Stimulated activated naive B cell treated with anti-CD40 and anti-IgM and Interleukin-4, amounts not matched to agents 10 μg/mL and 1 μg/mL and 100 μg/mL, for 72 hours (primary cell): ENCODE measurements at regions not wholly inside any gene's neighbourhood (a gene's known extent, or its start where the extent isn't known, plus 50 kb on each side); places are given as distances from the start of the nearest gene placed in this dataset.

Experiments
- ATAC-seq, 2 donors: fragments of 150-1000 bp; cut with Tn5 transposase; replicated peaks; 2 replicates each; pipeline ENCODE4 v1.10.0; 2021; ENCODE audit warnings: moderate library complexity in 1 of 2
- DNase-seq: peaks from one replicate; pipeline ENCODE4 v3.0.0; 2021
- H3K27ac Mint-ChIP-seq: one replicate; pipeline ENCODE4 v1.8.0; 2022; ENCODE audit warnings: mild to moderate bottlenecking, mixed read lengths
- H3K27me3 Mint-ChIP-seq, 2 donors: one replicate each; pipeline ENCODE4 v1.8.0; 2022; ENCODE audit warnings: mixed read lengths in 2 of 2
- H3K36me3 Mint-ChIP-seq, 2 donors: one replicate each; pipeline ENCODE4 v1.8.0; 2022; ENCODE audit warnings: mixed read lengths in 2 of 2, mild to moderate bottlenecking in 1 of 2
- H3K4me1 Mint-ChIP-seq, 2 donors: one replicate each; pipeline ENCODE4 v1.8.0; 2022; ENCODE audit warnings: mixed read lengths in 2 of 2, mild to moderate bottlenecking in 1 of 2
- H3K4me3 Mint-ChIP-seq, 2 donors: one replicate each; pipeline ENCODE4 v1.8.0; 2022; ENCODE audit warnings: mild to moderate bottlenecking in 2 of 2, mixed read lengths in 2 of 2, moderate library complexity in 1 of 2
- H3K9me3 Mint-ChIP-seq, 2 donors: one replicate each; pipeline ENCODE4 v1.8.0; 2022; ENCODE audit warnings: mixed read lengths in 2 of 2, mild to moderate bottlenecking in 1 of 2

DNA sequence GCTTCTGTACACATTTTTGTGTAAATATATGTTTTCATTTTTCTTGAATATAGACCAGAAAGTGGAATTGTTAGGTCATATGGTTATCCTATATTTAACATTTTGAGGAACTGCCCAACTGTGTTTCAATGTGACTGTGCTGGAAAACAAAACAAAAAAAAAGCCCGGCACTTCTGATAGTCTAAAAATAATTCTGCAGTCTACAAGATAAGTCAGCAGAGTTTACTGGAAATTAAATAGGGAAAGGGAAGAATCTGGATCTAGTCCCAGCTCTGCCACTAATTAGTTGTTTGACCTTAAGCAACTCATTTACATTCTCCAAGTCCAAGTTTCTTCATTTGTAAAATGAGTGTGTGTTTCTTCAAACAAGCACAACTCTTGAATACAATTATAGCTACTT lies 869.1 kb upstream of the B3GALT2 start:
- Mint-ChIP-seq H3K9me3 (peaks cover 4% of the 10 kb centered on the region in 2 donors), H3K36me3 (no peaks in the 10 kb centered on the region), H3K4me3 (no peak overlapping the region), H3K27me3 (no peaks in the 10 kb centered on the region), H3K4me1 (peaks cover 5 to 7% of the 10 kb centered on the region in 2 donors), H3K27ac (no peak overlapping the region)
- ATAC-seq (no peak), DNase-seq (no peak)

DNA sequence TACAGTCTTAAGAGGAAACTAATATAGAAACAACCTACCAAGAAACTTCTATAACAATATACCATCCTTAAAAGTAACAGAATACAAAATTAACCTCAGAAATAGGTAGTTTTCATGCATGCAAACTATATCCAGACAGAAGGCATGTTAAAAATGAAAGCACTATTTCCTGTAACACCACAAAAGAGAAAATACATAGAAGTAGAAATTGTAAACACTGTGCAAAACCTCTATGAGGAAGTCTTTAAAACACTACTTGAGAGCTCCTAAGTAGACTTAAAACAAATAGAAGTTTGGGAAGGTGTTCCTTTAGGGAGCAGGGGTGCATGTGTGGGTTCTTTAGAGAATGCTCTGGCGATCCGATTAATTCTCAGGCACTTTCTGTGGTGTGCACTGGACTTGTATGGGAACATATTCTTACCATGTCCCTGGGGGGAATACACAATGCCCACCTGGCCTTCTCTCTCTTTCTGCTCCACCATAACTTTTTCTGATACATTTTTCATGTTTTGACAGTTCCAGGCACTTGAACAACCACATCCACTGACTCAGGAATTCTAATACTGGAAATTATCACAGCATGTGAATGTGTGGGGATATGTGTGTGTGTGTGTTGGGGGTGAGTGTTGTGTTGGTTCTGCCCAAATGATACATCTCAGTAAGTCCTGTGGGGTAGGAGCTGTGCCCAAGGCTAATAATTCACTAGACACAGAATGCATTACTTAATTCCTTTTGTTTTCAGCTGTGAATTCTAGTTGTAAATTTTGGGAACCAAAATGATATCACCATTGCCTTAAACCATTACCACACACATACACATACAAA lies 866.3 kb upstream of the B3GALT2 start:
- no peak for ATAC-seq
- no peak overlapping the region for H3K4me3 Mint-ChIP-seq
- peaks cover 5 to 7% of the 10 kb centered on the region in 2 donors for H3K4me1 Mint-ChIP-seq
- H3K9me3 Mint-ChIP-seq = no peaks in the 10 kb centered on the region
- no peaks in the 10 kb centered on the region for H3K27me3 Mint-ChIP-seq
- no peak for DNase-seq
- no peak overlapping the region for H3K27ac Mint-ChIP-seq
- no peaks in the 10 kb centered on the region for H3K36me3 Mint-ChIP-seq

DNA sequence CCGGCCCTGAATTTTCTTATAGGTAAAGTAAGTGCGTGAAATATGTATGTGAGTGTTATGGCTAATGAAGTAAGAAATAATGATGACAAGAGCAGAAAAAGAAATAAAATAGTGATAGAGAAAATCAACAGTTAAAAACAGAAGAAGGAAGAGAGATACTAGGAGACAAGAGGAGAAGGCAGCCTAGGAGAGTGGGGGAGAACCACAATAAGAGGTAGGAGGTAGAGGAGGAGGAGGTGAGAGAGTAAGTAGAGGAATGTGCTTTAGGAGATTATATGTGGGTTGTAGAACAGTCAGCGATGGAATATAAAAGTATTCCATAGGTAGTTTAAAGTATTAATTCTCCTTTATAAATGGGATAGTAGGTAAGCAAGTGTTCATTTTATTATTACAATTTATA lies 861.5 kb upstream of the B3GALT2 start:
- Mint-ChIP-seq H3K27me3 (no peaks in the 10 kb centered on the region), H3K9me3 (no peaks in the 10 kb centered on the region), H3K4me3 (no peak overlapping the region), H3K4me1 (peaks cover 8 to 21% of the 10 kb centered on the region in 2 donors), H3K36me3 (no peaks in the 10 kb centered on the region), H3K27ac (no peak overlapping the region)
- DNase-seq (no peak), ATAC-seq (no peak)

DNA sequence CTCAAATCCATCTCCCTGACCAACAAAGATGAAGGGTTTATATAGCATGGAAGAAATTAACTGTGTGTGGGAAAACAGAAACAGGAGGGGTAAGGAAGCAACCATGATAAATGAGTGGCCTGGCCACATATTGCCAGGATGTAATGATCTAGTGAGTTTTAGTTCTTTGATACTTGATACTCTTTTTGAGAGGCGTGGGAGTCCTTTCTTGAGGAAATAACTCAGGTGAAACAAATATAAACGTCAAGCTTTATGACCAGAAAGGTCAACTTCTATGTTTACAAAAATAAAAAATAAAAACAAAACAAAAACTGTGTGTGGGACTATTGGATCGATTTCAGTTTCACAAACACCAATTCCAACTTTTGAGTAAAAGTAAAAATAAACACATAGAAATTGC lies 860.8 kb upstream of the B3GALT2 start:
- no peaks in the 10 kb centered on the region for H3K27me3 Mint-ChIP-seq
- no peak overlapping the region for H3K4me3 Mint-ChIP-seq
- DNase-seq = no peak
- no peak overlapping the region for H3K27ac Mint-ChIP-seq
- no peak for ATAC-seq
- H3K9me3 Mint-ChIP-seq = no peaks in the 10 kb centered on the region
- peaks cover 3 to 16% of the 10 kb centered on the region in 2 donors for H3K4me1 Mint-ChIP-seq
- H3K36me3 Mint-ChIP-seq = no peaks in the 10 kb centered on the region

DNA sequence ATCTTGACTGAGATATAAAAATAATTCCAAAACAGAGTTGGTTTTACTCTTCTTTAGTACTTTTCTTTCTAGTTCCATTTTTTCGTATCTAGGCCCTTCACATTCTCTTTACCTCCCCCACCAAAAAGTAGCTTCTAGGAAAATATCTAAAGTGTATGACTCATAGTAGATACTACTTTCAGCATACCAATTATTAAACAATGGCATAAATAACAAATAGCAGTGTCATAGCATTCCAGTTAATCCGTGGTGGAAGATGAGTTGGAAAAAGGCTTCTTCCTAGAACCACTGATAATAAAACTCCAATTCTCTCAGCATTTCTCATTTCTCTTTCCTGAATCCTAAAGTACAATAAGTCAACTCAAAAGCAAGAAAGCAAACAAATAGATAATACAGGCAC lies 859.0 kb upstream of the B3GALT2 start:
- Mint-ChIP-seq H3K27ac (no peak overlapping the region), H3K36me3 (no peaks in the 10 kb centered on the region), H3K27me3 (no peaks in the 10 kb centered on the region), H3K9me3 (no peaks in the 10 kb centered on the region), H3K4me1 (peaks cover 3 to 14% of the 10 kb centered on the region in 2 donors), H3K4me3 (no peak overlapping the region)
- ATAC-seq (no peak), DNase-seq (no peak)

DNA sequence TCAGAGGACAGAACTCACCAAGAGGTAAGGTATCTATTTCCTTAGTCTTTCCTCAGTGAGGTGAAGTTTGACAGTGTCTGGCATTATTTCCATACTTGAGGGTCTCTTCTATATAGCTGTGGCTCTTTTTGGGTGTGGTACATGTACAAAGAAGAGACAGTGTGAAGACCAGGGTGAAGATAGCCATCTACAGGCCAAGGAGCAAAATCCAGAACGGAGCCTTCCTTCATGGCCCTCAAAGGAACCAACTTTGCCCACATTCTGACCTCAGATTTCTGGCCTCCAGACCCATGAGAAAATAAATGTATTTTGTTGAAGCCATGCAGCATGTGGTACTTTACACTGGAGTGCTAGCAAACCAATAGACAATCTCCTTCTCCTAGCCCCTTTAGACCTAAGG lies 858.5 kb upstream of the B3GALT2 start:
- no peaks in the 10 kb centered on the region for H3K27me3 Mint-ChIP-seq
- ATAC-seq = no peak

DNA sequence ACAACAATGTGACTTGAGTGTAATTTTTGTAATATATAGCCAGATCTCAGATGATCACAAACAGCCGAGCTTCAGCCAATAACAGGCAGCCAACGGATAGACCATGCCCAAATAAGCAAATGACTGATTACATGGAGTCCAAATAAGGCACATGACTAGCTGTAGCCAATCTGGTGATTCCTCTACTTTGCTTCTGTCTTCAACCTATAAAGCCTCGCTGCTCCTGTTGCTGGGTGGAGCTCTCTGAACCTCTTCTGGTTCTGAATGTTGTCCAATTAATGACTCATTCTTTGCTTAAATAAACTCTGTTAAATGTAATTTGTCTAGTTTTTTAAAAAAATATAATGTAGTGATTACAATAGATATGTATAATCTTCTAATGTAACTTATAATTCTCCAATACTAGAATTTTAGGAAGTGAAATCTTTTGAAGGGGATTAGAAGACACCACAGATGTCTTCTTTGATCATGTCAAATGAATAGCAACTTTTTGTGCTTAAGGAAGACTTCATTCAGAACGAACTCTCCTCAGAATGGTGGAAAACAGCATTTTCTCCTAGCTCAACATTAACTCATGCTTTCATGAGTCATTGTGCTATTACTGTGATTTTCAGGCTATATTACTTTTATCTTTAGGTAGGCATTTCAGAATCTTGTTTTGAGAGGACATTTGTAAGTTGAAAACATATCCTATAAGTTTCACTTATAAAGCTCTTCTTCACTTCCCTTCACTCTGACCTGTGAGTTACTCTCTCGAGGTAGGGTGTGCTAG lies 857.8 kb upstream of the B3GALT2 start:
- Mint-ChIP-seq H3K4me1 (peaks cover 3 to 14% of the 10 kb centered on the region in 2 donors), H3K27me3 (no peaks in the 10 kb centered on the region), H3K27ac (no peak overlapping the region), H3K9me3 (no peaks in the 10 kb centered on the region), H3K4me3 (no peak overlapping the region), H3K36me3 (no peaks in the 10 kb centered on the region)
- no peak for DNase-seq
- ATAC-seq = no peak

More for the DNA sequence above, 858.5 kb upstream of the B3GALT2 start:
- H3K36me3 Mint-ChIP-seq = no peaks in the 10 kb centered on the region
- H3K4me1 Mint-ChIP-seq = peaks cover 3 to 14% of the 10 kb centered on the region in 2 donors
- H3K9me3 Mint-ChIP-seq = no peaks in the 10 kb centered on the region
- H3K4me3 Mint-ChIP-seq = no peak overlapping the region
- no peak for DNase-seq
- no peak overlapping the region for H3K27ac Mint-ChIP-seq

DNA sequence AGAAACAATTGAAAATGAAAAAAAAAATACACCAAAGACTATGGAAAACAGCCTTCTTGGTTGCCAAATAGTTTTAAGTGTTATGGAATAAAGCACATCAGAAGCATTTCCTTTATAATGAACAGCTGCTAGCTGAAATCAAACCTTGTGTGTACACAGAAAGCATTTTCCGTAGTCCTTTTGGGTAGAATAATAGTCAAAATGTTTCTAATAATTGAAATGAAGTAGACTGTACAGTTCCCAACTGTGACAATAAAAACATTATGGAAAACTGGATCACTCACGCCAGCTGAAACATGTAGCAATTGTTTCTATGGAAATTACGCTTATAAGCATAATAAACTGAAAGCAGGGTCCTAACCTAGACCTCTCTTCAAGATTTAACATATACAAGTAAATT lies 856.3 kb upstream of the B3GALT2 start:
- ATAC-seq (no peak), DNase-seq (no peak)
- Mint-ChIP-seq H3K27ac (no peak overlapping the region), H3K4me3 (no peak overlapping the region), H3K4me1 (peaks cover 3 to 14% of the 10 kb centered on the region in 2 donors), H3K27me3 (no peaks in the 10 kb centered on the region), H3K9me3 (no peaks in the 10 kb centered on the region), H3K36me3 (no peaks in the 10 kb centered on the region)

DNA sequence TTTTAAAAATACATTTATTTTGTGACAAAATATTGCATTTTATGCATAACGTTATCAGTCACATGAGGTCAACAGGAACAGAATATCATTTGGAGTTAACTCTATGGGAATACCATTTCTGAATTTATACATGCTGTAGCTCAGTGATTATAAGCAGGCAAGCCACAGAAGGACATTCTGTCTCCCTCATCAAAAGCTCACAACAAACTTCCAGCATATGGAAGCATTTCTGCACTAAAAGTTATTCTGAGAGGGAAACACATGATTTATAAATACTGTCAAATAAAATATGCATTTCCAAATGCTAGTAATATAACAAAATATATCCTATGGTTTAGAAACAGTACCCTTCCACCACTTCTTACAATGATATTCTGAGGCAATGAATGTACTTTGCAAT lies 854.1 kb upstream of the B3GALT2 start:
- H3K4me1 Mint-ChIP-seq = peaks cover 3 to 12% of the 10 kb centered on the region in 2 donors
- H3K36me3 Mint-ChIP-seq = no peaks in the 10 kb centered on the region
- H3K27me3 Mint-ChIP-seq = no peaks in the 10 kb centered on the region
- DNase-seq (no peak), ATAC-seq (no peak)
- no peak overlapping the region for H3K4me3 Mint-ChIP-seq
- peaks cover under 1 to 2% of the 10 kb centered on the region in 2 donors for H3K9me3 Mint-ChIP-seq
- no peak overlapping the region for H3K27ac Mint-ChIP-seq

DNA sequence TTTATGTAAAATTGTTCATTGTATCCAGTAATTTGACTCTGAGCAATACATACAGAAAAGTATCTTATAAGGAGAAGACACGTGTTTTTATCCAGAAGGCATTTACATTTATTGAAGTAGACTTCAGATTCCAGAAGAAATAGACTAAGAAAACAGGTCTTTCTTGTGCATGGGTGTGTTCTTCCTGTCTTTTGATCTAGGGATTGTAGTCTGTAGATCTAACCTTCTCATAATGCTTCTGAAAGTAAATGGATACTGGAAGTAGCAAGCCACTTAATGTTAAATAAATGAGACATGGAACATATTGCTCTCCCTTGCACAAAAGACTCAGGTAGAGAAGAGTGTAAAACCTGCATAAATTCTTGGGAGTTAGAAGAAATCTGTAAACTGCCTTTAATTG lies 853.2 kb upstream of the B3GALT2 start:
- peaks cover under 1 to 3% of the 10 kb centered on the region in 2 donors for H3K4me1 Mint-ChIP-seq
- peaks cover 5 to 7% of the 10 kb centered on the region in 2 donors for H3K9me3 Mint-ChIP-seq
- no peaks in the 10 kb centered on the region for H3K27me3 Mint-ChIP-seq
- H3K36me3 Mint-ChIP-seq = no peaks in the 10 kb centered on the region
- H3K4me3 Mint-ChIP-seq = no peak overlapping the region
- DNase-seq = no peak
- ATAC-seq = no peak
- no peak overlapping the region for H3K27ac Mint-ChIP-seq

DNA sequence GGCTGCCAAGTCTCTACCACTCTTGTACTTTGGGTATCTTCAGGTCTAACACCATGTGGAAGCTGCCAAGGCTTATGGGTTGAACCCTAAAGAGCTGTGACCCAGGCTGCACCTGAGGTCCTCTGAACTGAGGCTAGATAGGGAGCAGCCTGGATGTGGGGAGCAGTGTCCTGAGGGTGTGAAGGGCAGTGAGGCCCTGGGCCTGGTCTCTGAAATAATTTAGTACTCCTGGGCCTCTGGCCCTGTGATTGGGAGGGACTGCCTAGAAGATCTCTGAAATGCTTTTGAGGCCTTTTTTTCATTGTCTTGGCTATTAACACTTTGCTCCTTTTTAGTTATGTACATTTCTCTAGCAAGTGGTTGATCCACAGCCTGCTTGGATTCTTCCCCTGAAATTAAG lies 847.2 kb upstream of the B3GALT2 start:
- H3K36me3 Mint-ChIP-seq = peaks cover 0 to 4% of the 10 kb centered on the region in 2 donors
- no peak overlapping the region for H3K4me3 Mint-ChIP-seq
- ATAC-seq (no peak), DNase-seq (no peak)
- H3K9me3 Mint-ChIP-seq = peaks cover 20 to 21% of the 10 kb centered on the region in 2 donors
- no peak overlapping the region for H3K27ac Mint-ChIP-seq
- no peaks in the 10 kb centered on the region for H3K4me1 Mint-ChIP-seq
- H3K27me3 Mint-ChIP-seq = no peaks in the 10 kb centered on the region

DNA sequence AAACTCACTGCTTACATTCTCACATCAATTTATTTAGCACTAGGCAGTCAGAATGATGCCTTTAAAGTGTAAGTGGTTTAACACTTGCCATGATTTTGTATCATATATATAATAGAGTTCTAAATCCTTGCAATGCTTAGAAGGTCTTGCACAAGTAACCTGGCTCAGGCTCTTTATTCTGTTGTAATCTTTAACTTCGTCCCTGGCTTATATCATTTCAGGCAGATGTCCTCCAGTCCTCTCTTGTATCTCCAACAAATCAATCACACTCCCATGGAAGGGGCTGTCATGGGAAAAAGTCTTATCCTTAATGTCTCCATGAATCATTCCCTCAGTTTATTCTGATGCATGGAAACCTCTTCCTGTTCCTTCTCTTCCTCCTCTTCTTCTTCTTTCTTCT lies 841.6 kb upstream of the B3GALT2 start:
- H3K9me3 Mint-ChIP-seq = peaks cover 9% of the 10 kb centered on the region in 2 donors
- H3K27me3 Mint-ChIP-seq = peaks cover 7 to 9% of the 10 kb centered on the region in 2 donors
- no peak for DNase-seq
- no peak overlapping the region for H3K27ac Mint-ChIP-seq
- ATAC-seq = no peak
- no peaks in the 10 kb centered on the region for H3K4me1 Mint-ChIP-seq
- no peaks in the 10 kb centered on the region for H3K36me3 Mint-ChIP-seq
- H3K4me3 Mint-ChIP-seq = no peak overlapping the region

DNA sequence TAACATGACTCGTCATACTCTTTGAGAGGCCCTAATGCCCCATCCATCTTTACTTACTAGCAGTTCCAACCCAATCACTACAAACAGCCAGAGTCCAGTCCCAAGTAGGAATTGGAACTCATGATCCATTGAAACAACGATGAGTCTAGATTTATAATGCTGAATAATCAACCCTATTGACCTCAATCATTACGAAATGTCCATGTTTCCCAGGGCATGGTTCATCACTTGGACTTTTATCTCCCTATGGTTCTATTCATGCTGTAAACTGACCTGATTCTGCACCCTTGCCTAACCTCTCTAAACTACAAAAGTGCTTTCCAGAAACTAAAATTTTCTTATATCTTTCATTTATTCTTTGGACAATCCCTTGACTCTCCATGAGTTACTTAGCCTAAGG lies 840.0 kb upstream of the B3GALT2 start:
- no peak overlapping the region for H3K27ac Mint-ChIP-seq
- peaks cover 3 to 5% of the 10 kb centered on the region in 2 donors for H3K9me3 Mint-ChIP-seq
- peaks cover 7 to 9% of the 10 kb centered on the region in 2 donors for H3K27me3 Mint-ChIP-seq
- no peaks in the 10 kb centered on the region for H3K36me3 Mint-ChIP-seq
- H3K4me3 Mint-ChIP-seq = no peak overlapping the region
- ATAC-seq (no peak), DNase-seq (no peak)
- H3K4me1 Mint-ChIP-seq = no peaks in the 10 kb centered on the region

DNA sequence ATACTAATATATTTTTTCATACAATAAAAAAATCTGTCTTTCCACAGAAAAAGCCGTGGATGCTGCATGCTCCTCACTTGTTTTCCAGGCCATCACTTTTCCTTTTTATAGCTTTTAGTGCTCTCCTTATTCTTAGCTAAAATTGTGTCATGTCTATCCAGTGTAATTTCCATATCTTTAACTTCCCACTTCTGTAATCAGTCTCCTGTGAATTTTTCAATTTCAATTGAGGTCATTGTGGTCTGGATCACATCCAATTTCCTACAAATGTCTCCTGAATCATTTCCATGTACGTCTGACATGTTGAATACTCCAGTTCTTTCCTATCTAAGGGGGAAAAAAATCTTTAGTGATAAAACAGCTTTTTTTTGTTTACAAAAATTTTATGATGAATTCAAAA lies 838.2 kb upstream of the B3GALT2 start:
- ATAC-seq (no peak), DNase-seq (no peak)
- Mint-ChIP-seq H3K36me3 (no peaks in the 10 kb centered on the region), H3K4me1 (no peaks in the 10 kb centered on the region), H3K4me3 (no peak overlapping the region), H3K27me3 (peaks cover 7 to 9% of the 10 kb centered on the region in 2 donors), H3K9me3 (peaks cover 3 to 5% of the 10 kb centered on the region in 2 donors), H3K27ac (no peak overlapping the region)

DNA sequence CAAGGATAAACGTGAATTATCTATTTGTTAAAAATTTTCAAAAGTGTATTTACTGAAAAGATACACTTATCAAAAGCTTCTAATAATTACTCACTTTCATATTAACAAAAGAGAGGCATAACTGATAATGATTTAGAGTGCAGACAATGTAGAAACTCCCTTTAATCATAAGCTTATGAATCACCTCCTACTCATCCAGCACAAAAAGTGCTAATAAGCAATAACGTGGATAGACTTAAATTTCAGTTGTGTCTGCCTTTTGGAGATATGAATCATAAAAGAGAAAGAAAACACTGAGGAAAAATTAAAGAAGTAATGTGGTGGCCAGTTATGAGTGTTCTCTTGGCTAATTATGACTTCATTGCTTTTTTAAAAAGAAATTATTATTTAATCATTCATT lies 827.6 kb upstream of the B3GALT2 start:
- H3K36me3 Mint-ChIP-seq = no peaks in the 10 kb centered on the region
- H3K4me3 Mint-ChIP-seq = no peak overlapping the region
- peaks cover 9 to 10% of the 10 kb centered on the region in 2 donors for H3K9me3 Mint-ChIP-seq
- H3K27ac Mint-ChIP-seq = no peak overlapping the region
- no peaks in the 10 kb centered on the region for H3K4me1 Mint-ChIP-seq
- H3K27me3 Mint-ChIP-seq = peaks cover 0 to 5% of the 10 kb centered on the region in 2 donors
- DNase-seq = no peak
- no peak for ATAC-seq
